Mesendoderm (in vitro differentiated cells): ENCODE measurements at regions not wholly inside any gene's neighbourhood (a gene's known extent, or its start where the extent isn't known, plus 50 kb on each side); places are given as distances from the start of the nearest gene placed in this dataset.
A peak's percentile ranks its signal among the peaks of the same experiment; 100 is the strongest.
"Not testable (repeated sequence)": the region's sequence is repeated elsewhere in the genome, so short reads cannot be mapped to it uniquely, and the experiment has no call there.

Experiments
- DNase-seq: peaks from one replicate; pipeline ENCODE4 v3.0.0; 2013
- H2AK5ac ChIP-seq: 2 replicates; pipeline ENCODE4 v1.6.1; 2013; ENCODE audit warnings: low read length, inconsistent platforms
- H2BK120ac ChIP-seq: 2 replicates; pipeline ENCODE4 v1.6.1; 2013; ENCODE audit warnings: low read depth, mild to moderate bottlenecking, low read length, moderate library complexity, mixed read lengths
- H2BK15ac ChIP-seq: replicated peaks from 2 replicates; pipeline ENCODE4 v1.6.1; 2013; ENCODE audit warnings: low read depth, mild to moderate bottlenecking, moderate library complexity
- H2BK5ac ChIP-seq: 2 replicates; pipeline ENCODE4 v1.6.1; 2013; ENCODE audit warnings: low read length, inconsistent platforms
- H3K18ac ChIP-seq: 2 replicates; pipeline ENCODE4 v1.6.1; 2013; ENCODE audit warnings: mild to moderate bottlenecking, low read length, mixed read lengths
- H3K23ac ChIP-seq: one replicate; pipeline ENCODE4 v1.6.1; 2013; ENCODE audit warnings: low read length
- H3K27ac ChIP-seq: 2 replicates; pipeline ENCODE4 v1.5.1; 2013; ENCODE audit warnings: low read depth, mild to moderate bottlenecking, inconsistent platforms, low read length, moderate library complexity
- H3K27me3 ChIP-seq: 2 replicates; pipeline ENCODE4 v1.6.1; 2013; ENCODE audit warnings: low read length, control low read depth, mild to moderate bottlenecking, inconsistent platforms; ENCODE audit not compliant: insufficient read depth, poor library complexity
- H3K36me3 ChIP-seq: 2 replicates; pipeline ENCODE4 v1.6.1; 2013; ENCODE audit warnings: low read length, inconsistent platforms; ENCODE audit not compliant: control insufficient read depth, insufficient read depth
- H3K4ac ChIP-seq: one replicate; pipeline ENCODE4 v1.6.1; 2013; ENCODE audit warnings: low read depth, mild to moderate bottlenecking, low read length, moderate library complexity
- H3K4me1 ChIP-seq: 2 replicates; pipeline ENCODE4 v1.6.1; 2013; ENCODE audit warnings: low read depth, low read length, inconsistent platforms; ENCODE audit not compliant: control insufficient read depth
- H3K4me2 ChIP-seq: 2 replicates; pipeline ENCODE4 v1.6.1; 2013; ENCODE audit warnings: low read length
- H3K4me3 ChIP-seq: 2 replicates; pipeline ENCODE4 v1.5.1; 2013; ENCODE audit warnings: mild to moderate bottlenecking, low read length
- H3K56ac ChIP-seq: one replicate; pipeline ENCODE4 v1.6.1; 2013; ENCODE audit warnings: low read length
- H3K79me1 ChIP-seq: 2 replicates; pipeline ENCODE4 v1.6.1; 2013; ENCODE audit warnings: low read length, inconsistent platforms
- H3K79me2 ChIP-seq: 2 replicates; pipeline ENCODE4 v1.6.1; 2013; ENCODE audit warnings: mild to moderate bottlenecking, low read length; ENCODE audit not compliant: control insufficient read depth, insufficient read depth
- H3K9ac ChIP-seq: 2 replicates; pipeline ENCODE4 v1.6.1; 2013; ENCODE audit warnings: low read length, inconsistent platforms
- H4K5ac ChIP-seq: one replicate; pipeline ENCODE4 v1.6.1; 2013; ENCODE audit warnings: low read length
- H4K8ac ChIP-seq: one replicate; pipeline ENCODE4 v1.6.1; 2013; ENCODE audit warnings: low read depth, mild to moderate bottlenecking, control low read depth, low read length, moderate library complexity
- WGBS: extraction: QIAGEN DNeasy Blood & Tissue Kit; methylation state at CpG from one replicate; pipeline ENCODE4 v1.1.7; 2013; ENCODE audit warnings: low lambda C conversion rate, missing lambda C conversion rate; ENCODE audit not compliant: insufficient coverage; ENCODE audit errors: extremely low coverage; 5-methylcytosine and 5-hydroxymethylcytosine counted together

DNA sequence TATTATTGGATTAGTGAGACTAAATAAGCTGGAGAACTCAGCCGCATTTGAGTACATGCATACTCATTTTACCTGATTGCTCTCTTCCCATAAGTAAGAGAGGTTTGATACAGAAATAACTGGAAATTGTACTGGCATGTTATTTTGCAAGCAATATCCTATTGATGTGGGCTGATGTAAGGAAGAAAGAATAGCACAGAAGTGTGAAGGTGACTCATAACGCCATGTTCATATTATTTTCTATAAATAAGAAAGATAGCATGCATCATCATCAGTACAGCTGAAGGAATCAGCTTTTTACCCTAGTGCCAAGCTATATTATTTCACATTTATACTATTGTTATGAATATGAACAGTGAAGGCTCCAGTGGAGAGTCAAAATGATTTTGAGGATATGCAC lies 138.3 kb upstream of the FAM47A start:
- no peaks in the 10 kb centered on the region for H3K79me2 ChIP-seq
- no peak overlapping the region for H3K4me2 ChIP-seq
- H4K5ac ChIP-seq: no peak overlapping the region
- DNase-seq: no peak
- no peak overlapping the region for H3K27ac ChIP-seq
- H2BK5ac ChIP-seq: no peak overlapping the region
- H3K23ac ChIP-seq: no peak overlapping the region
- H2BK120ac ChIP-seq: no peak overlapping the region
- no peak overlapping the region for H3K4me3 ChIP-seq
- no peak overlapping the region for H3K9ac ChIP-seq
- no peak overlapping the region for H4K8ac ChIP-seq
- no peak overlapping the region for H2AK5ac ChIP-seq
- WGBS: no CpG with 5 or more reads among the region's 2 CpGs
- H3K56ac ChIP-seq: no peak overlapping the region
- H3K36me3 ChIP-seq: no peaks in the 10 kb centered on the region
- H3K79me1 ChIP-seq: no peaks in the 10 kb centered on the region
- no peaks in the 10 kb centered on the region for H3K27me3 ChIP-seq
- no peak overlapping the region for H3K4ac ChIP-seq
- no peak overlapping the region for H2BK15ac ChIP-seq
- H3K18ac ChIP-seq: no peak overlapping the region
- H3K4me1 ChIP-seq: no peaks in the 10 kb centered on the region

DNA sequence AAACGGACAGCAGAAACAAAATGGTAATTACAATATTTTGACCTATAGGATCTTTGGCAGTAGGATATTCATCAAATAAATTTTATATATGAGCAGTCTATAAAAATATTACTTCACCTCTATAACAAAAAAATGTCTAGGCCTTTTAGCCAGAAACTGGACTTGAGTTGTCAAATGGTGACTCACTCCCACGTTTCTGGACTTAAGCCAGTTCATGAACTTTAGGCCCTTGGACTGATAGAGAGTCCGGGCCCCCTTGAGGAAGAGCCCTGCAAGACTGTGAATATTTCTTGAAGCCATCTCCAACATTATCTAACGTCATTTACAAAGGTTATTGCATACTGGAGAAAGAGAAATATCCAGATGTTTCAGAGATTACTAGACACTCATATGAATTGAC lies 106.8 kb upstream of the FAM47A start:
- H3K9ac ChIP-seq: no peak overlapping the region
- H3K27ac ChIP-seq: no peak overlapping the region
- no peaks in the 10 kb centered on the region for H3K79me2 ChIP-seq
- H3K4me1 ChIP-seq: no peaks in the 10 kb centered on the region
- H3K79me1 ChIP-seq: no peaks in the 10 kb centered on the region
- H2AK5ac ChIP-seq: no peak overlapping the region
- H3K56ac ChIP-seq: no peak overlapping the region
- WGBS: no CpG with 5 or more reads among the region's 4 CpGs
- H3K23ac ChIP-seq: no peak overlapping the region
- H3K27me3 ChIP-seq: no peaks in the 10 kb centered on the region
- H3K4ac ChIP-seq: no peak overlapping the region
- no peak overlapping the region for H4K8ac ChIP-seq
- no peak overlapping the region for H3K18ac ChIP-seq
- no peak overlapping the region for H2BK120ac ChIP-seq
- H3K4me2 ChIP-seq: no peak overlapping the region
- H2BK15ac ChIP-seq: no peak overlapping the region
- no peak overlapping the region for H3K4me3 ChIP-seq
- no peaks in the 10 kb centered on the region for H3K36me3 ChIP-seq
- H4K5ac ChIP-seq: no peak overlapping the region
- no peak overlapping the region for H2BK5ac ChIP-seq
- no peak for DNase-seq

DNA sequence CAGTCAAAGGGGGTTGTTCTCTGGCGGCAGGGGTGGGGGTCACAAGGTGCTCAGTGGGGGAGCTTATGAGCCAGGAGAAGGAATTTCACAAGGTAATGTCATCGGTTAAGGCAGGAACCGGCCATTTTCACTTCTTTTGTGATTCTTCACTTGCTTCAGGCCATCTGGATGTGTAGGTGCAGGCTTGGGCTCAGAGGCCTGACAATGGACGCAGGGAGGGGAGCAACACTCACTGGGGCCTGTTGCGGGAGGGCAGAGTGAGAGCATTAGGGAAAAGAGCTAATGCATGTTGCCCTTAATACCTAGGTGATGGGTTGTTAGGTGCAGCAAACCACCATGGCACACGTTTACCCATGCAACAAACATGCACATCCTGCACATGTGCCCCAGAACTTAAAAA lies 98.0 kb upstream of the FAM47A start:
- H3K27me3 ChIP-seq, H3K79me2 ChIP-seq, H4K5ac ChIP-seq, H2BK5ac ChIP-seq, H3K27ac ChIP-seq, H3K4me1 ChIP-seq, H2BK120ac ChIP-seq, H3K9ac ChIP-seq, H3K56ac ChIP-seq, H3K36me3 ChIP-seq, H4K8ac ChIP-seq, H3K79me1 ChIP-seq, H3K23ac ChIP-seq, H3K4me2 ChIP-seq, H3K4me3 ChIP-seq, H3K4ac ChIP-seq, H2AK5ac ChIP-seq, H2BK15ac ChIP-seq, H3K18ac ChIP-seq: not testable (repeated sequence)
- WGBS: no CpG with 5 or more reads among the region's 6 CpGs
- peak; percentile 51 for DNase-seq

DNA sequence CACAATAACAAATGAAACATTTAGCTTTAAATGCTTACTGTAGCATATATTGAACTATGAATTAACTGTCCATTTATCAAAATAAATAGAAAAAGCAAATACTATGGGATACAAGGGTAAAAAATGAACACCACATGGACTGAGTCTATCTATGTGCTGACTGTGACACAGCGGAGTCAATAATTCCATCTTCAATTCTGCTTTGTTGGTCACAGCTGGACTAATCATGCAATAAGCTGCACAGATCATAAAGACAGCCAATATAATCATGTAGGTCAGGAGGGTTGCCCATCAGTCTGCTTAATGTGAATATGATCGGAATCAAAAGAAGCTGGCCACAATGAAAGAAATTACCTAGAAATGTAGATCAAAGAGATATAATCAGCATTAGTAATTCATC lies 95.7 kb upstream of the FAM47A start:
- Histone ChIP-seq H3K56ac (no peak overlapping the region), H3K4ac (no peak overlapping the region), H4K8ac (no peak overlapping the region), H3K4me1 (no peaks in the 10 kb centered on the region), H3K27ac (no peak overlapping the region), H2BK15ac (no peak overlapping the region), H3K79me2 (no peaks in the 10 kb centered on the region), H3K27me3 (no peaks in the 10 kb centered on the region), H3K36me3 (no peaks in the 10 kb centered on the region), H2BK120ac (no peak overlapping the region), H3K4me2 (no peak overlapping the region), H3K23ac (no peak overlapping the region), H3K9ac (no peak overlapping the region), H4K5ac (no peak overlapping the region), H3K79me1 (no peaks in the 10 kb centered on the region), H3K18ac (no peak overlapping the region), H2BK5ac (no peak overlapping the region), H2AK5ac (no peak overlapping the region), H3K4me3 (no peak overlapping the region)
- WGBS: no CpG with 5 or more reads among the region's 2 CpGs
- no peak for DNase-seq

DNA sequence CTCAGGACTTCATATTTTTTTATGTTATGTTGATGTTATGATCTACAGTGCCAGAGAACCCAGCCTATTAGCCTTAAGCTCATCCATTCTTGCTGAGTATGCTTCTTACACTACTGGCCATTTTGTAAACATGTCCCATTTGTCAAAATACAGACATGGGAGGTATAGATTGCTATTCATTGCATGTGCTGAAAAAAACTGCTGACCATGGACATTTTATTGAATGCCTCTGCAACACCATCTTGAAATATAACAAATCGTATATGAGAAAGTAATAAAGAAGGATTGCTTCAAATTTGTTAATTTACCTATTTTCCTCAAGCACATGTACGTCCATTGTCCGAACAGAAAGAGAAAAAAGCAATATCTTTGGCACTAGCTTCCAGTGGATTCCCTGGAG lies 91.5 kb upstream of the FAM47A start:
- Histone ChIP-seq H4K8ac (no peak overlapping the region), H3K23ac (no peak overlapping the region), H2BK5ac (no peak overlapping the region), H3K79me2 (no peaks in the 10 kb centered on the region), H3K9ac (no peak overlapping the region), H3K56ac (no peak overlapping the region), H3K18ac (no peak overlapping the region), H3K4me3 (no peak overlapping the region), H3K36me3 (no peaks in the 10 kb centered on the region), H2BK15ac (no peak overlapping the region), H3K4ac (no peak overlapping the region), H2BK120ac (no peak overlapping the region), H3K4me2 (no peak overlapping the region), H4K5ac (no peak overlapping the region), H3K4me1 (no peaks in the 10 kb centered on the region), H2AK5ac (no peak overlapping the region), H3K27ac (no peak overlapping the region), H3K27me3 (no peaks in the 10 kb centered on the region), H3K79me1 (no peaks in the 10 kb centered on the region)
- WGBS: no CpG with 5 or more reads among the region's 3 CpGs
- DNase-seq: no peak

DNA sequence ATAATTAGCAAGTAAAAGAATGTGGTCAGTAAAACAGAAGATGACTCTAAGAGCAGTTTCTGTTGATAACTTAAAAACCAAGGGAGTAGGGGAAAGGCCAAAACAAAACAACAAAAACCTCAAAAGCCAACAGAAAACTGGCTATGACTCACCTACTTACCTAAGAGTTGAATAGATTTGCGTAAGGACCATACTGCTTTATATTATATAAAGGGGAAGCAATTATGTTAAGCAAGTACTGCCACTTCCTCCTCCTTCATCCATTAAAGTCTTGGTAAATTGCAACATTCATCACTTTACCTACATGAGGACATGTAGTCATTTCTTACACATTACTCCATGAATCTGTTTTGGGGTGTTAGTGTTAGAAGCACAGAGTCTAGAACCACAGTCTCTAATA lies 85.9 kb upstream of the FAM47A start:
- Histone ChIP-seq H2BK15ac (no peak overlapping the region), H2BK5ac (no peak overlapping the region), H3K79me2 (no peaks in the 10 kb centered on the region), H2BK120ac (no peak overlapping the region), H4K8ac (no peak overlapping the region), H3K9ac (no peak overlapping the region), H3K4me3 (no peak overlapping the region), H3K79me1 (no peaks in the 10 kb centered on the region), H3K27ac (no peak overlapping the region), H3K56ac (no peak overlapping the region), H3K36me3 (no peaks in the 10 kb centered on the region), H3K27me3 (no peaks in the 10 kb centered on the region), H4K5ac (no peak overlapping the region), H2AK5ac (no peak overlapping the region), H3K4me1 (no peaks in the 10 kb centered on the region), H3K4ac (no peak overlapping the region), H3K18ac (no peak overlapping the region), H3K23ac (no peak overlapping the region), H3K4me2 (no peak overlapping the region)
- WGBS: no CpG with 5 or more reads among the region's 1 CpG
- DNase-seq: no peak
